GM12873 (cell line): ENCODE measurements at regions not wholly inside any gene's neighbourhood (a gene's known extent, or its start where the extent isn't known, plus 50 kb on each side); places are given as distances from the start of the nearest gene placed in this dataset.

ENCODE experiments used
- CTCF ChIP-seq: IDR thresholded peaks from 2 replicates; pipeline ENCODE4 v1.5.1; 2012; ENCODE audit warnings: low read depth, mild to moderate bottlenecking, moderate library complexity, low read length, control low read depth; ENCODE audit not compliant: insufficient read depth; ENCODE audit errors: missing control alignments

- no peak for TF ChIP-seq CTCF
Measured at GRCh38 chr20:12014276-12014675, 96.6 kb downstream of the BTBD3 start.

- TF ChIP-seq CTCF = no peak
Measured at GRCh38 chr20:12014736-12015135, 97.0 kb downstream of the BTBD3 start.

GRCh38 chr20:12016291-12016690 lies 98.6 kb downstream of the BTBD3 start:
- no peak for TF ChIP-seq CTCF

- TF ChIP-seq CTCF = no peak
Measured at GRCh38 chr20:12019715-12020114, 102.0 kb downstream of the BTBD3 start.

- no peak for TF ChIP-seq CTCF
Measured at GRCh38 chr20:12020846-12021245, 103.2 kb downstream of the BTBD3 start.

- TF ChIP-seq CTCF = no peak
Measured at GRCh38 chr20:12022126-12022525, 104.4 kb downstream of the BTBD3 start.

GRCh38 chr20:12023194-12023795 lies 105.6 kb downstream of the BTBD3 start:
- no peak for TF ChIP-seq CTCF

GRCh38 chr20:12028771-12029170 lies 111.1 kb downstream of the BTBD3 start:
- TF ChIP-seq CTCF = no peak
